Astrocyte (in vitro differentiated cells and primary cell): ENCODE measurements at regions not wholly inside any gene's neighbourhood (a gene's known extent, or its start where the extent isn't known, plus 50 kb on each side); places are given as distances from the start of the nearest gene placed in this dataset.

ENCODE experiments used
- DNase-seq: peaks from one replicate; pipeline ENCODE4 v3.0.0-alpha.2; 2010; ENCODE audit warnings: low read depth
- FAIRE-seq: peaks from 2 replicates; lab custom pipeline; 2011; peaks lifted over from hg19 to GRCh38; lab: Jason Lieb, UNC
- H2AFZ ChIP-seq: 2 replicates; pipeline ENCODE4 v1.6.0; 2012; ENCODE audit warnings: low read depth, low read length, inconsistent platforms
- H3K27ac ChIP-seq: 2 replicates; pipeline ENCODE4 v1.5.1; 2011; ENCODE audit warnings: low read depth, low read length, inconsistent platforms
- H3K27me3 ChIP-seq: 2 replicates; pipeline ENCODE4 v1.6.0; 2011; ENCODE audit warnings: low read length, inconsistent platforms; ENCODE audit not compliant: insufficient read depth
- H3K36me3 ChIP-seq: 2 replicates; pipeline ENCODE4 v1.5.1; 2011; ENCODE audit warnings: low read length, inconsistent platforms; ENCODE audit not compliant: insufficient read depth
- H3K4me1 ChIP-seq: 2 replicates; pipeline ENCODE4 v1.5.1; 2011; ENCODE audit warnings: low read length, inconsistent platforms; ENCODE audit not compliant: insufficient read depth
- H3K4me2 ChIP-seq: 2 replicates; pipeline ENCODE4 v1.6.0; 2012; ENCODE audit warnings: low read length, inconsistent platforms
- H3K4me3 ChIP-seq: 2 replicates; pipeline ENCODE4 v1.5.1; 2011; ENCODE audit warnings: low read depth, mild to moderate bottlenecking, low read length, inconsistent platforms; ENCODE audit not compliant: insufficient read depth
- H3K79me2 ChIP-seq: 2 replicates; pipeline ENCODE4 v1.6.0; 2012; ENCODE audit warnings: mild to moderate bottlenecking, low read length, inconsistent platforms; ENCODE audit not compliant: insufficient read depth
- H3K9ac ChIP-seq: 2 replicates; pipeline ENCODE4 v1.6.0; 2012; ENCODE audit warnings: mild to moderate bottlenecking, low read length, inconsistent platforms
- H3K9me3 ChIP-seq: 2 replicates; pipeline ENCODE4 v1.5.1; 2012; ENCODE audit warnings: low read depth, mild to moderate bottlenecking, low read length, inconsistent platforms; ENCODE audit not compliant: insufficient read depth
- H4K20me1 ChIP-seq: 2 replicates; pipeline ENCODE4 v1.6.0; 2012; ENCODE audit warnings: low read length, inconsistent platforms; ENCODE audit not compliant: insufficient read depth
- H3K27ac Mint-ChIP-seq: one replicate; pipeline ENCODE4 v1.8.0; 2021; ENCODE audit warnings: mild to moderate bottlenecking, mixed read lengths; ENCODE audit not compliant: unreplicated experiment
- H3K27me3 Mint-ChIP-seq: one replicate; pipeline ENCODE4 v1.8.0; 2021; ENCODE audit warnings: low read depth, mixed read lengths; ENCODE audit not compliant: unreplicated experiment
- H3K36me3 Mint-ChIP-seq: one replicate; pipeline ENCODE4 v1.8.0; 2021; ENCODE audit warnings: low read depth, mixed read lengths; ENCODE audit not compliant: unreplicated experiment
- H3K4me1 Mint-ChIP-seq: one replicate; pipeline ENCODE4 v1.8.0; 2021; ENCODE audit warnings: low read depth, mixed read lengths; ENCODE audit not compliant: unreplicated experiment
- H3K4me3 Mint-ChIP-seq: one replicate; pipeline ENCODE4 v1.8.0; 2021; ENCODE audit warnings: mild to moderate bottlenecking, moderate library complexity, mixed read lengths; ENCODE audit not compliant: unreplicated experiment
- H3K9me3 Mint-ChIP-seq: one replicate; pipeline ENCODE4 v1.8.0; 2021; ENCODE audit warnings: mild to moderate bottlenecking, mixed read lengths; ENCODE audit not compliant: unreplicated experiment
- EZH2 ChIP-seq: IDR thresholded peaks from 2 replicates; pipeline ENCODE4 v1.6.1; 2012; ENCODE audit warnings: mild to moderate bottlenecking, low read length, inconsistent platforms; ENCODE audit not compliant: insufficient read depth
- TF ChIP-seq, protein P1 (sequence below): IDR thresholded peaks from 2 replicates; pipeline ENCODE4 v1.5.1; 2011; ENCODE audit warnings: low read depth, mild to moderate bottlenecking, inconsistent platforms, low read length, moderate library complexity; ENCODE audit not compliant: insufficient read depth

DNA sequence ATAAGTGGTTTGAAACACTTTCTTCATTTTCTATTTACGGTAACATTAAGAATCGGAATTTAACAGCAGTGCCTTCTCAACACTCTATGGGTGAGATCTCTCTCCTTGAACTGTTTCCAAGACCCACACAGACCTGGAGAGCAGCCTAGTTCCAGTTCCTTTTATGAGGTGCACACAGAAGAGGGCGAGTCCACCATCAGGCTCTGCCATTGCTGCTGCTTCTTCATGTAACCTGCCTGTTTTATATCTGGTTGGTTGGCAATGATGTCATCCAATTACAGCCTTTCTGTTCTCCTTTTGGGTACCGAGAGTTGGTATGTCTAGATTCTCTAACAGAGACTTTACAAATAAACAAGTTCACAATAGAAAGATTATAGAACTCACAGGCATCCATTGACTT lies 225.7 kb downstream of the UTP18 start:
- no peak overlapping the region for H3K4me3 Mint-ChIP-seq
- H3K4me3 ChIP-seq: no peak overlapping the region
- no peaks in the 10 kb centered on the region for H4K20me1 ChIP-seq
- H3K9ac ChIP-seq: no peak overlapping the region
- H3K9me3 Mint-ChIP-seq: peaks cover 9% of the 10 kb centered on the region
- H3K4me1 Mint-ChIP-seq: peaks cover 4% of the 10 kb centered on the region
- DNase-seq: no peak
- no peak overlapping the region for H3K27ac ChIP-seq
- H3K36me3 ChIP-seq: no peaks in the 10 kb centered on the region
- H3K27me3 ChIP-seq: no peaks in the 10 kb centered on the region
- FAIRE-seq: no peak
- no peak overlapping the region for H2AFZ ChIP-seq
- H3K27ac Mint-ChIP-seq: no peak overlapping the region
- H3K36me3 Mint-ChIP-seq: no peaks in the 10 kb centered on the region
- no peak for TF ChIP-seq EZH2
- TF ChIP-seq, protein P1, sequence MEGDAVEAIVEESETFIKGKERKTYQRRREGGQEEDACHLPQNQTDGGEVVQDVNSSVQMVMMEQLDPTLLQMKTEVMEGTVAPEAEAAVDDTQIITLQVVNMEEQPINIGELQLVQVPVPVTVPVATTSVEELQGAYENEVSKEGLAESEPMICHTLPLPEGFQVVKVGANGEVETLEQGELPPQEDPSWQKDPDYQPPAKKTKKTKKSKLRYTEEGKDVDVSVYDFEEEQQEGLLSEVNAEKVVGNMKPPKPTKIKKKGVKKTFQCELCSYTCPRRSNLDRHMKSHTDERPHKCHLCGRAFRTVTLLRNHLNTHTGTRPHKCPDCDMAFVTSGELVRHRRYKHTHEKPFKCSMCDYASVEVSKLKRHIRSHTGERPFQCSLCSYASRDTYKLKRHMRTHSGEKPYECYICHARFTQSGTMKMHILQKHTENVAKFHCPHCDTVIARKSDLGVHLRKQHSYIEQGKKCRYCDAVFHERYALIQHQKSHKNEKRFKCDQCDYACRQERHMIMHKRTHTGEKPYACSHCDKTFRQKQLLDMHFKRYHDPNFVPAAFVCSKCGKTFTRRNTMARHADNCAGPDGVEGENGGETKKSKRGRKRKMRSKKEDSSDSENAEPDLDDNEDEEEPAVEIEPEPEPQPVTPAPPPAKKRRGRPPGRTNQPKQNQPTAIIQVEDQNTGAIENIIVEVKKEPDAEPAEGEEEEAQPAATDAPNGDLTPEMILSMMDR: no peak
- peaks cover 2% of the 10 kb centered on the region for H3K9me3 ChIP-seq
- H3K4me1 ChIP-seq: no peaks in the 10 kb centered on the region
- H3K27me3 Mint-ChIP-seq: peaks cover 6% of the 10 kb centered on the region
- no peaks in the 10 kb centered on the region for H3K79me2 ChIP-seq
- H3K4me2 ChIP-seq: no peak overlapping the region

- Mint-ChIP-seq H3K4me3 (no peak overlapping the region), H3K27me3 (peaks cover 6% of the 10 kb centered on the region), H3K9me3 (peaks cover 9% of the 10 kb centered on the region), H3K4me1 (no peaks in the 10 kb centered on the region), H3K36me3 (no peaks in the 10 kb centered on the region), H3K27ac (no peak overlapping the region)
- Histone ChIP-seq H3K27ac (no peak overlapping the region), H3K4me2 (no peak overlapping the region), H3K4me1 (no peaks in the 10 kb centered on the region), H3K9me3 (peaks cover 2% of the 10 kb centered on the region), H4K20me1 (no peaks in the 10 kb centered on the region), H2AFZ (no peak overlapping the region), H3K27me3 (no peaks in the 10 kb centered on the region), H3K9ac (no peak overlapping the region), H3K4me3 (no peak overlapping the region), H3K36me3 (no peaks in the 10 kb centered on the region), H3K79me2 (no peaks in the 10 kb centered on the region)
- TF ChIP-seq EZH2: no peak
- FAIRE-seq (no peak), DNase-seq (no peak)
Observed at GRCh38 chr17:51486885-51487520, 226.7 kb downstream of the UTP18 start.

GRCh38 chr17:51487947-51488346 lies 227.6 kb downstream of the UTP18 start:
- Mint-ChIP-seq H3K27me3 (peaks cover 14% of the 10 kb centered on the region), H3K4me1 (no peaks in the 10 kb centered on the region), H3K27ac (no peak overlapping the region), H3K4me3 (no peak overlapping the region), H3K36me3 (no peaks in the 10 kb centered on the region), H3K9me3 (peaks cover 9% of the 10 kb centered on the region)
- no peak overlapping the region for H3K27ac ChIP-seq
- H3K4me1 ChIP-seq: no peaks in the 10 kb centered on the region
- TF ChIP-seq, protein P1: no peak
- TF ChIP-seq EZH2: no peak
- no peaks in the 10 kb centered on the region for H3K36me3 ChIP-seq
- no peaks in the 10 kb centered on the region for H3K79me2 ChIP-seq
- no peaks in the 10 kb centered on the region for H3K27me3 ChIP-seq
- H3K9me3 ChIP-seq: peaks cover 2% of the 10 kb centered on the region
- no peaks in the 10 kb centered on the region for H4K20me1 ChIP-seq
- H3K4me3 ChIP-seq: no peak overlapping the region
- DNase-seq (no peak), FAIRE-seq (no peak)
- no peak overlapping the region for H2AFZ ChIP-seq
- no peak overlapping the region for H3K4me2 ChIP-seq
- H3K9ac ChIP-seq: no peak overlapping the region
